Sigmoid colon (tissue), 6 donors: ENCODE measurements at regions not wholly inside any gene's neighbourhood (a gene's known extent, or its start where the extent isn't known, plus 50 kb on each side); places are given as distances from the start of the nearest gene placed in this dataset.

Experiments
- DNase-seq: peaks from one replicate; pipeline ENCODE4 v3.0.0-alpha.2; 2019
- H3K27ac ChIP-seq, 4 donors: fragments of 200-600 bp; sonication (generic); one replicate each; pipeline ENCODE4 v1.5.1; 2016 to 2019; ENCODE audit warnings: mild to moderate bottlenecking in 1 of 4
- H3K27me3 ChIP-seq, 3 donors: fragments of 200-600 bp; sonication (generic); one replicate each; pipeline ENCODE4 v1.5.1; 2019; ENCODE audit warnings: mild to moderate bottlenecking in 1 of 3
- H3K36me3 ChIP-seq, 4 donors: fragments of 200-600 bp; sonication (generic); one replicate each; pipeline ENCODE4 v1.5.1; 2016 to 2019
- H3K4me1 ChIP-seq, 4 donors: fragments of 200-600 bp; sonication (generic); one replicate each; pipeline ENCODE4 v1.5.1; 2017 to 2019
- H3K4me3 ChIP-seq, 4 donors: fragments of 200-600 bp; sonication (generic); one replicate each; pipeline ENCODE4 v1.5.1; 2017 to 2019; ENCODE audit warnings: mild to moderate bottlenecking in 2 of 4, moderate library complexity in 1 of 4
- H3K9me3 ChIP-seq, 4 donors: fragments of 200-600 bp in 3 of 4; sonication (generic) in 3 of 4; one replicate each; pipeline versions ENCODE4 v1.5.1 to v1.6.1; 2013 to 2019
- EP300 ChIP-seq, 4 donors: sonication (generic); formaldehyde crosslinking; IDR thresholded peaks; one replicate each; pipeline ENCODE4 v1.6.1; 2017; ENCODE audit warnings: antibody characterized with exemption in 4 of 4
- POLR2A ChIP-seq, 2 donors: fragments of 450-650 bp; IDR thresholded peaks; one replicate each; pipeline ENCODE4 v1.6.1; 2016; ENCODE audit warnings: antibody characterized with exemption in 2 of 2, mild to moderate bottlenecking in 2 of 2, moderate library complexity in 2 of 2
- POLR2AphosphoS5 ChIP-seq, 4 donors: sonication (generic); formaldehyde crosslinking; IDR thresholded peaks; one replicate each; pipeline ENCODE4 v1.6.1; 2017; ENCODE audit warnings: antibody characterized with exemption in 4 of 4
- WGBS, 2 donors: extraction: QIAGEN DNeasy Blood & Tissue Kit; methylation state at CpG; one replicate each; pipeline ENCODE4 v1.1.7; 2013; 5-methylcytosine and 5-hydroxymethylcytosine counted together
- intact Hi-C: fragments of 100-400 bp; cut with DNase I; formaldehyde crosslinking; loops from one replicate; pipeline ENCODE4 v1.15.1; 2023
- TF ChIP-seq, protein P1 (sequence below), 4 experiments: fragments of 450-650 bp in 3 of 4; fragments of 200-600 bp in 1 of 4; IDR thresholded peaks; one replicate each; pipeline ENCODE4 v1.5.1; 2016 to 2019; ENCODE audit warnings: antibody characterized with exemption in 4 of 4, mild to moderate bottlenecking in 3 of 4, moderate library complexity in 2 of 4
- donor health status: healthy with polysubstance abuse.
- donor health status: healthy.

DNA sequence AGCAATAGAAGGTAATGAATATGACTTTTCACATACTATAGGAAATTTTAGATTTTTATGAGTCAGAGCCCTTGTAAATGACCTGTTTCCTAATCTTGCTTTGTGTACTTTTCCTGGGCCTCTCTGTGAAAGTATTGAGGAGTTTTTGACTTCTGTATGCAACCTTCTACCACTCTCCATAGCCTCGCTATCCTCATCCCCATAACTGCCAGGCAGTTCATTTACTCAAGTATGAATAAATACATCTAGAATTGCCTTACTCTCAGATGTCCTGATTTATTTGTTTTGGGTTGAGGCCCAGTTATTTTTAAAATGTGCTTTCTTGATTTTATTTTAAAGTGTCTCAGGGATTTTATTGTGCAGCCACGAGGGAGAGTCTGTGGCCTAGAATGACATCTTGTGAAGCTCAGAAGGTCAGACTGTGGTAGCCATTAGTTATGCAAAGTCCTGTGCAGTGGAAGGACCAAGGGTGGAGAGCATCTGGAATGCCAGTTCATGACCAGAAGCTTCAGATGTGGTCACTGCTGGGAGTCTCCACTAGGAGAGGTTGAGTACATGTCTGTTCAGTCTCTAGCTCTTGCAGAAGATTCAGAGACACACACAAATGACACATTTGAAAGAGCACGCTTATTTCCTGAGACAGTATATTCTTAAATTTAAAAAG lies 346.2 kb upstream of the IMPG1 start:
- no peak for DNase-seq
- no peak for TF ChIP-seq EP300 (IDR thresholded peaks at IDR 0.05)
- TF ChIP-seq POLR2A (IDR thresholded peaks at IDR 0.05) = no peak
- TF ChIP-seq POLR2AphosphoS5 (IDR thresholded peaks at IDR 0.05) = no peak
- TF ChIP-seq, protein P1, sequence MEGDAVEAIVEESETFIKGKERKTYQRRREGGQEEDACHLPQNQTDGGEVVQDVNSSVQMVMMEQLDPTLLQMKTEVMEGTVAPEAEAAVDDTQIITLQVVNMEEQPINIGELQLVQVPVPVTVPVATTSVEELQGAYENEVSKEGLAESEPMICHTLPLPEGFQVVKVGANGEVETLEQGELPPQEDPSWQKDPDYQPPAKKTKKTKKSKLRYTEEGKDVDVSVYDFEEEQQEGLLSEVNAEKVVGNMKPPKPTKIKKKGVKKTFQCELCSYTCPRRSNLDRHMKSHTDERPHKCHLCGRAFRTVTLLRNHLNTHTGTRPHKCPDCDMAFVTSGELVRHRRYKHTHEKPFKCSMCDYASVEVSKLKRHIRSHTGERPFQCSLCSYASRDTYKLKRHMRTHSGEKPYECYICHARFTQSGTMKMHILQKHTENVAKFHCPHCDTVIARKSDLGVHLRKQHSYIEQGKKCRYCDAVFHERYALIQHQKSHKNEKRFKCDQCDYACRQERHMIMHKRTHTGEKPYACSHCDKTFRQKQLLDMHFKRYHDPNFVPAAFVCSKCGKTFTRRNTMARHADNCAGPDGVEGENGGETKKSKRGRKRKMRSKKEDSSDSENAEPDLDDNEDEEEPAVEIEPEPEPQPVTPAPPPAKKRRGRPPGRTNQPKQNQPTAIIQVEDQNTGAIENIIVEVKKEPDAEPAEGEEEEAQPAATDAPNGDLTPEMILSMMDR (IDR thresholded peaks at IDR 0.05) = no peak
- 41 to 73% methylated on average over 3 of the region's 3 CpGs for WGBS, 2 donors
- H3K9me3 ChIP-seq = no peaks in the 10 kb centered on the region
- H3K36me3 ChIP-seq = no peaks in the 10 kb centered on the region
- no peaks in the 10 kb centered on the region for H3K27me3 ChIP-seq
- H3K27ac ChIP-seq = no peak overlapping the region
- no peak overlapping the region for H3K4me3 ChIP-seq
- intact Hi-C loops = no loop called here
- H3K4me1 ChIP-seq = no peaks in the 10 kb centered on the region

DNA sequence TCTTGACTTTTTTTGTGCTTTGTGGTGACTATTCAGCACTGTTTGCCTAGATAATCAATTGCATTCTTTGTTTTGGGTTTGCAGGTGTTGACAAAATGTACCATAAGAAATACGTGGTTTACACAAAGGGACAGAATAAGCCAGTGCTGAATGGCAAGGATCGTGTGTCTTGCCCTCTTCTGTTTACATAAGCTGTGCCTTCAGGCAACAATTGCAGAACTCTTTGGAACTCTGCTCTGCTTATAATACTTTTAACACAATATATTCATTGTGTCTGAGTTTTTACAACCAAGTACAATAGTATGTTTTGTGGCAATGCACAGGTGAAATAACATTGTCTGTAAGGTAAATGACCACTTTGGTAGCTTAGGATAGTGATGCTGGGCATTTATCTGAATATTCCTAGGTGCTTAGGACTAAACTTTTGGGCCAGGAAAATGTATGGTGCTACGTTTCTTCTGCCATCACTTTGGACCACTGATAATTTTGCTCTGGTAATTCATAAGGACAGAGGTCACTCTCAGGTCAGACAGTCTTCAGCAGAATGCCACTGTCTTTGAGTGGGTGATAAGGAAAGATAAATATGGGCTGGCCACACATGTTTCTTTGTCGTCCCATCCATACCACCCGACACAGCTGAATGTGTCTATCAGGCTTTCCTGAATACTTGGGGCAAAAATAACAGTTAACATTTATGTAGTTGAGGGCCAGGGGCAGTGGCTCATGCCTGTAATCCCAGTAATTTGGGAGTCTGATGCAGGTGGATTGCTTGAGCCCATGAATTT lies 344.6 kb upstream of the IMPG1 start:
- Histone ChIP-seq H3K9me3 (no peaks in the 10 kb centered on the region), H3K4me3 (no peak overlapping the region), H3K27ac (no peak overlapping the region), H3K36me3 (no peaks in the 10 kb centered on the region), H3K4me1 (no peaks in the 10 kb centered on the region), H3K27me3 (no peaks in the 10 kb centered on the region)
- 14 to 43% methylated on average over 5 of the region's 5 CpGs for WGBS, 2 donors
- intact Hi-C loops = no loop called here
- no peak for DNase-seq
- TF ChIP-seq POLR2A (IDR thresholded peaks at IDR 0.05) (no peak), POLR2AphosphoS5 (IDR thresholded peaks at IDR 0.05) (no peak), EP300 (IDR thresholded peaks at IDR 0.05) (no peak)
- TF ChIP-seq, protein P1 (IDR thresholded peaks at IDR 0.05) = no peak

DNA sequence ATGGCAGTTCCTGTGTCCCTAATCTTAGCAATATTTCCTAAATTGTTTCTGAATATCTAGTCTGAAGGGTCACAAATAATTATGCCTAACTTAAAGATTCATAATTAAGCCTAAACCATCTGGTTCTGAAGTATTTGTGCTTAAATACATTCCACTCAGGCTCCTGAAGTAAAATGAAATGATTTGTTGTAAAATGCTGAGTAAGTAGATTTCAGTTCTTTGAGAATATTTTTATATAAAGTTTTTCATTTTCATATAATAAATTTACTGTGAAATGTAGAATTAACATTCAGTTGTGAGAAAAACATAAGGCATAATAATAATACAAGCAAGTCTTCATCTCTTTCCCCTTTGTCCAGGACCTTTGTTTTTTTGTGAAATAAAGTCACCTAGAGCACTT lies 330.6 kb upstream of the IMPG1 start:
- intact Hi-C loops = no loop called here
- Histone ChIP-seq H3K9me3 (no peaks in the 10 kb centered on the region), H3K36me3 (no peaks in the 10 kb centered on the region), H3K4me1 (no peaks in the 10 kb centered on the region), H3K27me3 (no peaks in the 10 kb centered on the region), H3K27ac (no peak overlapping the region), H3K4me3 (no peak overlapping the region)
- no peak for TF ChIP-seq POLR2A (IDR thresholded peaks at IDR 0.05)
- no peak for TF ChIP-seq EP300 (IDR thresholded peaks at IDR 0.05)
- TF ChIP-seq POLR2AphosphoS5 (IDR thresholded peaks at IDR 0.05) = no peak
- TF ChIP-seq, protein P1 (IDR thresholded peaks at IDR 0.05) = no peak
- no peak for DNase-seq

DNA sequence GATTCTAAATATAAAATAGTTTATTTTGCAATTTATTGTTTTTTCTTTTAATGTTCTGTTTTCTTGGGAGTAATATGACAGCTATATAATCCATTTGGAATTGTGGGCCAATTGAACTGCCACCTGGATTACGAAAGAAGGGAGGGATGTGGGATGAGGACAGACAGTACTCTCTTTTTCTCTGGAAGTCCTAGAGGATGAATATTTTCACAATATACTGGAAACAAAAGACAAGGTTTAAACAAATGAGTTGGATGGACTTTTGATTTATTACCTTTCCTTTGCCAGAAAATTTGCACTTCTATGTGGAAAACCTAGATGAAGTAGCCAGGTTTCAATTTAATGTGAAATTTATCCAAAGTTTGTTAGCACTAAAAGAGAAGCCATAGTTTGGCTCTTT lies 325.5 kb upstream of the IMPG1 start:
- Histone ChIP-seq H3K27me3 (no peaks in the 10 kb centered on the region), H3K4me3 (no peak overlapping the region), H3K4me1 (no peaks in the 10 kb centered on the region), H3K27ac (no peak overlapping the region), H3K36me3 (no peaks in the 10 kb centered on the region), H3K9me3 (no peaks in the 10 kb centered on the region)
- intact Hi-C loops = no loop called here
- TF ChIP-seq, protein P1 (IDR thresholded peaks at IDR 0.05) = no peak
- TF ChIP-seq POLR2AphosphoS5 (IDR thresholded peaks at IDR 0.05) (no peak), POLR2A (IDR thresholded peaks at IDR 0.05) (no peak), EP300 (IDR thresholded peaks at IDR 0.05) (no peak)
- 80 to 89% methylated on average over 1 of the region's 1 CpG for WGBS, 2 donors
- DNase-seq = no peak
